ENCODE measurements at regions not wholly inside any gene's neighbourhood (a gene's known extent, or its start where the extent isn't known, plus 50 kb on each side); places are given as distances from the start of the nearest gene placed in this dataset.

DNA sequence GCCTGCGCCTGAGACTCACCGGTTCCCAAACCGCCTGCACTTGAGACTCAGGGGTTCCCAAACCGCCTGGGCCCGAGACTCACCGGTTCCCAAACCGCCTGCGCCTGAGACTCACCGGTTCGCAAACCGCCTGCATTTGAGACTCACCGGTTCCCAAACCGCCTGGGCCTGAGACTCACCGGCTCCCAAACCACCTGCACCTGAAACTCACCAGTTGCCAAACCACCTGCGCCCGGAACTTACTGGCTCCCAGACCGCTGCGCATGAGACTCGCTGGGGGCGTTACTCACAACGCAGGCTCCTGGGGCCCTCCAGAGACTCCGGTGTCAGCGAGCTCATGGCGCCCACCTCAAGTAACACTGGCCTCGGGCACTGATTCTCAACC is 90.2 kb downstream of the DACT2 start:
- TF ChIP-seq, protein P1, sequence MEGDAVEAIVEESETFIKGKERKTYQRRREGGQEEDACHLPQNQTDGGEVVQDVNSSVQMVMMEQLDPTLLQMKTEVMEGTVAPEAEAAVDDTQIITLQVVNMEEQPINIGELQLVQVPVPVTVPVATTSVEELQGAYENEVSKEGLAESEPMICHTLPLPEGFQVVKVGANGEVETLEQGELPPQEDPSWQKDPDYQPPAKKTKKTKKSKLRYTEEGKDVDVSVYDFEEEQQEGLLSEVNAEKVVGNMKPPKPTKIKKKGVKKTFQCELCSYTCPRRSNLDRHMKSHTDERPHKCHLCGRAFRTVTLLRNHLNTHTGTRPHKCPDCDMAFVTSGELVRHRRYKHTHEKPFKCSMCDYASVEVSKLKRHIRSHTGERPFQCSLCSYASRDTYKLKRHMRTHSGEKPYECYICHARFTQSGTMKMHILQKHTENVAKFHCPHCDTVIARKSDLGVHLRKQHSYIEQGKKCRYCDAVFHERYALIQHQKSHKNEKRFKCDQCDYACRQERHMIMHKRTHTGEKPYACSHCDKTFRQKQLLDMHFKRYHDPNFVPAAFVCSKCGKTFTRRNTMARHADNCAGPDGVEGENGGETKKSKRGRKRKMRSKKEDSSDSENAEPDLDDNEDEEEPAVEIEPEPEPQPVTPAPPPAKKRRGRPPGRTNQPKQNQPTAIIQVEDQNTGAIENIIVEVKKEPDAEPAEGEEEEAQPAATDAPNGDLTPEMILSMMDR (IDR thresholded peaks at IDR 0.05 in 2 of 3, conservative IDR thresholded peaks at IDR 0.05 in 1 of 3; ENCODE audit: borderline replicate concordance in 1 of 3, insufficient read depth in 1 of 3, low read depth in 2 of 3, low read length in 2 of 3): no peak
- TF ChIP-seq SRF (IDR thresholded peaks at IDR 0.05; ENCODE audit: low read depth) (no peak), ZNF274 (IDR thresholded peaks at IDR 0.05; ENCODE audit: low read depth, low read length) (no peak), POLR2A (IDR thresholded peaks at IDR 0.05; ENCODE audit: borderline replicate concordance, extremely low read depth, insufficient read depth, insufficient read length) (no peak), POLR2AphosphoS5 (IDR thresholded peaks at IDR 0.05; ENCODE audit: low read depth, low read length) (no peak), EZH2phosphoT487 (IDR thresholded peaks at IDR 0.05; ENCODE audit: borderline replicate concordance) (no peak), JUND (IDR thresholded peaks at IDR 0.05) (no peak), TCF7L2 (IDR thresholded peaks at IDR 0.05; ENCODE audit: borderline replicate concordance, extremely low read depth, insufficient read depth, insufficient read length) (no peak), EZH2 (IDR thresholded peaks at IDR 0.05) (no peak), SIN3A (IDR thresholded peaks at IDR 0.05; ENCODE audit: low read depth) (no peak), RAD21 (IDR thresholded peaks at IDR 0.05; ENCODE audit: low read depth) (no peak)
- TF ChIP-seq, protein P2, sequence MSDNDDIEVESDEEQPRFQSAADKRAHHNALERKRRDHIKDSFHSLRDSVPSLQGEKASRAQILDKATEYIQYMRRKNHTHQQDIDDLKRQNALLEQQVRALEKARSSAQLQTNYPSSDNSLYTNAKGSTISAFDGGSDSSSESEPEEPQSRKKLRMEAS (IDR thresholded peaks at IDR 0.05): no peak
- TF ChIP-seq, protein P3, sequence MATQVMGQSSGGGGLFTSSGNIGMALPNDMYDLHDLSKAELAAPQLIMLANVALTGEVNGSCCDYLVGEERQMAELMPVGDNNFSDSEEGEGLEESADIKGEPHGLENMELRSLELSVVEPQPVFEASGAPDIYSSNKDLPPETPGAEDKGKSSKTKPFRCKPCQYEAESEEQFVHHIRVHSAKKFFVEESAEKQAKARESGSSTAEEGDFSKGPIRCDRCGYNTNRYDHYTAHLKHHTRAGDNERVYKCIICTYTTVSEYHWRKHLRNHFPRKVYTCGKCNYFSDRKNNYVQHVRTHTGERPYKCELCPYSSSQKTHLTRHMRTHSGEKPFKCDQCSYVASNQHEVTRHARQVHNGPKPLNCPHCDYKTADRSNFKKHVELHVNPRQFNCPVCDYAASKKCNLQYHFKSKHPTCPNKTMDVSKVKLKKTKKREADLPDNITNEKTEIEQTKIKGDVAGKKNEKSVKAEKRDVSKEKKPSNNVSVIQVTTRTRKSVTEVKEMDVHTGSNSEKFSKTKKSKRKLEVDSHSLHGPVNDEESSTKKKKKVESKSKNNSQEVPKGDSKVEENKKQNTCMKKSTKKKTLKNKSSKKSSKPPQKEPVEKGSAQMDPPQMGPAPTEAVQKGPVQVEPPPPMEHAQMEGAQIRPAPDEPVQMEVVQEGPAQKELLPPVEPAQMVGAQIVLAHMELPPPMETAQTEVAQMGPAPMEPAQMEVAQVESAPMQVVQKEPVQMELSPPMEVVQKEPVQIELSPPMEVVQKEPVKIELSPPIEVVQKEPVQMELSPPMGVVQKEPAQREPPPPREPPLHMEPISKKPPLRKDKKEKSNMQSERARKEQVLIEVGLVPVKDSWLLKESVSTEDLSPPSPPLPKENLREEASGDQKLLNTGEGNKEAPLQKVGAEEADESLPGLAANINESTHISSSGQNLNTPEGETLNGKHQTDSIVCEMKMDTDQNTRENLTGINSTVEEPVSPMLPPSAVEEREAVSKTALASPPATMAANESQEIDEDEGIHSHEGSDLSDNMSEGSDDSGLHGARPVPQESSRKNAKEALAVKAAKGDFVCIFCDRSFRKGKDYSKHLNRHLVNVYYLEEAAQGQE (IDR thresholded peaks at IDR 0.05; ENCODE audit: low read depth): no peak
